WTC11 (cell line): ENCODE measurements at regions not wholly inside any gene's neighbourhood (a gene's known extent, or its start where the extent isn't known, plus 50 kb on each side); places are given as distances from the start of the nearest gene placed in this dataset.
"Not testable (repeated sequence)": the region's sequence is repeated elsewhere in the genome, so short reads cannot be mapped to it uniquely, and the experiment has no call there.

ENCODE experiments used
- ATAC-seq: fragments of 200-7000 bp; cut with Tn5 transposase; 2 replicates; pipeline ENCODE4 v1.10.0; 2021; ENCODE audit warnings: mild to moderate bottlenecking, moderate library complexity
- CTCF ChIA-PET: fragments of 300-600 bp; sonication (Branson Sonifier 250); formaldehyde crosslinking; loops from one replicate; lab custom pipeline; 2021; ENCODE audit warnings: antibody characterized with exemption; lab: Charles Lee
- POLR2A ChIA-PET: fragments of 350-600 bp; sonication (Branson Sonifier 250); formaldehyde crosslinking; loops from one replicate; lab custom pipeline; 2021; ENCODE audit warnings: antibody characterized with exemption; lab: Charles Lee
- DNase-seq: peaks from one replicate; pipeline ENCODE4 v3.0.0; 2021; ENCODE audit warnings: low spot score
- H3K27ac Mint-ChIP-seq: 2 replicates; pipeline ENCODE4 v1.8.0; 2021; ENCODE audit warnings: mixed read lengths
- H3K27me3 Mint-ChIP-seq: 2 replicates; pipeline ENCODE4 v1.8.0; 2021; ENCODE audit warnings: low read depth, mild to moderate bottlenecking, moderate library complexity, mixed read lengths
- H3K36me3 Mint-ChIP-seq: 2 replicates; pipeline ENCODE4 v1.8.0; 2021; ENCODE audit warnings: mixed read lengths
- H3K4me1 Mint-ChIP-seq: 2 replicates; pipeline ENCODE4 v1.8.0; 2022; ENCODE audit warnings: mixed read lengths
- H3K4me3 Mint-ChIP-seq: 2 replicates; pipeline ENCODE4 v1.8.0; 2021; ENCODE audit warnings: mild to moderate bottlenecking, moderate library complexity, mixed read lengths
- H3K9me3 Mint-ChIP-seq: 2 replicates; pipeline ENCODE4 v1.8.0; 2021; ENCODE audit warnings: mixed read lengths
- CREM ChIP-seq: sonication (generic); formaldehyde crosslinking; IDR thresholded peaks from 2 replicates; pipeline ENCODE4 v1.8.1; 2022; ENCODE audit warnings: mild to moderate bottlenecking, missing genetic modification reagents, moderate library complexity
- FOXJ3 ChIP-seq: sonication (generic); formaldehyde crosslinking; IDR thresholded peaks from 2 replicates; pipeline ENCODE4 v1.9.0; 2021; ENCODE audit warnings: missing genetic modification reagents, mild to moderate bottlenecking, borderline replicate concordance
- GTF2I ChIP-seq: fragments of 250-450 bp; sonication (Bioruptor Pico); conservative IDR thresholded peaks from 2 replicates; pipeline ENCODE4 v1.4.0; 2021; ENCODE audit warnings: mild to moderate bottlenecking
- IRF2 ChIP-seq: sonication (generic); formaldehyde crosslinking; IDR thresholded peaks from 2 replicates; pipeline ENCODE4 v1.8.0; 2022; ENCODE audit warnings: low read depth, missing genetic modification reagents, borderline replicate concordance
- PRRX2 ChIP-seq: fragments of 250-450 bp; sonication (Bioruptor Pico); IDR thresholded peaks from 2 replicates; pipeline ENCODE4 v1.8.0; 2021; ENCODE audit warnings: mild to moderate bottlenecking
- RELA ChIP-seq: sonication (generic); formaldehyde crosslinking; IDR thresholded peaks from 2 replicates; pipeline ENCODE4 v1.8.1; 2022; ENCODE audit warnings: missing genetic modification reagents, mild to moderate bottlenecking, borderline replicate concordance
- SMAD4 ChIP-seq: sonication (generic); formaldehyde crosslinking; IDR thresholded peaks from 2 replicates; pipeline ENCODE4 v1.8.0; 2022; ENCODE audit warnings: mild to moderate bottlenecking, missing genetic modification reagents
- SOX15 ChIP-seq: fragments of 250-450 bp; sonication (Bioruptor Pico); IDR thresholded peaks from 2 replicates; pipeline ENCODE4 v1.9.0; 2021; ENCODE audit warnings: mild to moderate bottlenecking
- ZNF263 ChIP-seq: sonication (generic); formaldehyde crosslinking; IDR thresholded peaks from 2 replicates; pipeline ENCODE4 v1.8.1; 2022; ENCODE audit warnings: low read depth, mild to moderate bottlenecking, moderate library complexity, missing genetic modification reagents
- ZNF423 ChIP-seq: fragments of 250-450 bp; sonication (Bioruptor Pico); IDR thresholded peaks from 2 replicates; pipeline ENCODE4 v2.1.2; 2022; ENCODE audit warnings: mild to moderate bottlenecking, moderate library complexity
- TF ChIP-seq, protein P1 (sequence below): sonication (generic); formaldehyde crosslinking; conservative IDR thresholded peaks from 2 replicates; pipeline ENCODE4 v1.8.1; 2023; ENCODE audit warnings: mild to moderate bottlenecking, low read depth, missing genetic modification reagents, moderate library complexity
- TF ChIP-seq, protein P2 (sequence below): sonication (generic); formaldehyde crosslinking; IDR thresholded peaks from 2 replicates; pipeline ENCODE4 v1.8.1; 2023; ENCODE audit warnings: mild to moderate bottlenecking, moderate library complexity, missing genetic modification reagents
- TF ChIP-seq, protein P3 (sequence below): sonication (generic); formaldehyde crosslinking; IDR thresholded peaks from 2 replicates; pipeline ENCODE4 v1.8.1; 2023; ENCODE audit warnings: mild to moderate bottlenecking, missing genetic modification reagents, moderate library complexity
- TF ChIP-seq, protein P4 (sequence below): sonication (generic); formaldehyde crosslinking; IDR thresholded peaks from 2 replicates; pipeline ENCODE4 v1.8.1; 2022; ENCODE audit warnings: missing genetic modification reagents, borderline replicate concordance
- TF ChIP-seq, protein P5 (sequence below): fragments of 250-450 bp; sonication (Bioruptor Pico); IDR thresholded peaks from 2 replicates; pipeline ENCODE4 v1.9.0; 2021; ENCODE audit warnings: mild to moderate bottlenecking, borderline replicate concordance
- TF ChIP-seq, protein P6 (sequence below): sonication (generic); formaldehyde crosslinking; IDR thresholded peaks from 2 replicates; pipeline ENCODE4 v1.8.1; 2023; ENCODE audit warnings: mild to moderate bottlenecking, missing genetic modification reagents, borderline replicate concordance

DNA sequence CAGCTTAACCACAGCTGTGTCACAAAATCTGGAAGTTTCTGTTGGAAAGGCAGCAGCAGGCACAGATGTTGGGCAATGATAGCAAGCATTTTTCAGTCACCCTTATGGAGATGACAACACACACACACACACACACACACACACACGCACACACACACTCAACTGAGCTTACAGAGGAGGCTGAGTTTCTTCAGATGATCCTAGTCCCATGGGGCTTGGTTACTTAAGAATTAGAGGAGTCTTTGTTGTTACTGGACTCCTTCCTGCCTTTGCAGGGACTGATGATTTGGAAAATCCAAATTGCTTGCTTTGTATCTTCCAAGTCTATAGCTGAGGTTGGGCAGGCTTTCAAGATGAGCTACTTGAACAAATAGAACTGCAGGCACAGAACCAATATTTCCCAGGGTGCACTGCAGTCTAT, 740.1 kb upstream of the PITX2 start:
- ChIA-PET POLR2A (no interaction called here), CTCF (no interaction called here)
- peaks cover 13% of the 10 kb centered on the region for H3K9me3 Mint-ChIP-seq
- H3K4me3 Mint-ChIP-seq = no peak overlapping the region
- no peaks in the 10 kb centered on the region for H3K4me1 Mint-ChIP-seq
- TF ChIP-seq CREM (CRISPR knock-in tag) (no peak), ZNF263 (CRISPR knock-in tag) (no peak)
- TF ChIP-seq, protein P1, sequence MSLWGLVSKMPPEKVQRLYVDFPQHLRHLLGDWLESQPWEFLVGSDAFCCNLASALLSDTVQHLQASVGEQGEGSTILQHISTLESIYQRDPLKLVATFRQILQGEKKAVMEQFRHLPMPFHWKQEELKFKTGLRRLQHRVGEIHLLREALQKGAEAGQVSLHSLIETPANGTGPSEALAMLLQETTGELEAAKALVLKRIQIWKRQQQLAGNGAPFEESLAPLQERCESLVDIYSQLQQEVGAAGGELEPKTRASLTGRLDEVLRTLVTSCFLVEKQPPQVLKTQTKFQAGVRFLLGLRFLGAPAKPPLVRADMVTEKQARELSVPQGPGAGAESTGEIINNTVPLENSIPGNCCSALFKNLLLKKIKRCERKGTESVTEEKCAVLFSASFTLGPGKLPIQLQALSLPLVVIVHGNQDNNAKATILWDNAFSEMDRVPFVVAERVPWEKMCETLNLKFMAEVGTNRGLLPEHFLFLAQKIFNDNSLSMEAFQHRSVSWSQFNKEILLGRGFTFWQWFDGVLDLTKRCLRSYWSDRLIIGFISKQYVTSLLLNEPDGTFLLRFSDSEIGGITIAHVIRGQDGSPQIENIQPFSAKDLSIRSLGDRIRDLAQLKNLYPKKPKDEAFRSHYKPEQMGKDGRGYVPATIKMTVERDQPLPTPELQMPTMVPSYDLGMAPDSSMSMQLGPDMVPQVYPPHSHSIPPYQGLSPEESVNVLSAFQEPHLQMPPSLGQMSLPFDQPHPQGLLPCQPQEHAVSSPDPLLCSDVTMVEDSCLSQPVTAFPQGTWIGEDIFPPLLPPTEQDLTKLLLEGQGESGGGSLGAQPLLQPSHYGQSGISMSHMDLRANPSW (CRISPR knock-in tag) = no peak
- no peak for DNase-seq
- no peak overlapping the region for H3K27ac Mint-ChIP-seq
- H3K27me3 Mint-ChIP-seq = no peaks in the 10 kb centered on the region
- no peak for ATAC-seq
- no peaks in the 10 kb centered on the region for H3K36me3 Mint-ChIP-seq

DNA sequence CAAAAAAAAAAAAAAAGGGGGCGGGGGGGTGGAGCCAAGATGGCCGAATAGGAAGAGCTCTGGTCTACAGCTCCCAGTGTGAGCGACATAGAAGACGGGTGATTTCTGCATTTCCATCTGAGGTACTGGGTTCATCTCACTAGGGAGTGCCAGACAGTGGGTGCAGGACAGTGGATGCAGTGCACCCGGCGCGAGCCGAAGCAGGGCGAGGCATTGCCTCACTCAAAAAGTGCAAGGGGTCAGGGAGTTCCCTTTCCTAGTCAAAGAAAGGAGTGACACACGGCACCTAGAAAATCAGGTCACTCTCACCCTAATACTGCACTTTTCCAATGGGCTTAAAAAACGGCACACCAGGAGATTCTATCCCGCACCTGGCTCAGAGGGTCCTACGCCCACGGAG, 755.0 kb upstream of the PITX2 start:
- H3K27me3 Mint-ChIP-seq, CTCF ChIA-PET, ATAC-seq, DNase-seq, H3K4me1 Mint-ChIP-seq, POLR2A ChIA-PET, H3K4me3 Mint-ChIP-seq, H3K27ac Mint-ChIP-seq: not testable (repeated sequence)
- H3K36me3 Mint-ChIP-seq = peaks cover 23% of the 10 kb centered on the region
- H3K9me3 Mint-ChIP-seq = peaks cover 40% of the 10 kb centered on the region

DNA sequence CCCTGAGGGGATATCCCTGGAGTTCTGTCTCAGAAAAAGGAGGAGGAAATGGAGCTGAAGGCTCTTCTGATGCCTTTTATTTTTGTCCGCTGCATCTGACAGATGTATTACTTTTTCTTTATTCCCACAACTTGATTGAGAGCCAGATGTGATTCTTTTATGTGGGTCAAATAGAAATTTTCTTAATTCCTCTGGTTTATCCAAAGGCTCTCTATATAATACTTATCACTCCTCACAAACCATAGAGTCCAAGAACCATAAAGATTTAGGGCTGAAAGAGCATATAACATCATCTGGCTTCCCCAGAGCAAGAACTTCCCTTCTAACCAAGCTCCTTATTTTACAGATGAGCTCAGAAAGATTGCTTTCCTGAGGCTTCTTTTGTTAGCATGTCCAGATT, 756.7 kb upstream of the FAM241A start:
- H3K27me3 Mint-ChIP-seq = no peaks in the 10 kb centered on the region
- H3K4me1 Mint-ChIP-seq = no peaks in the 10 kb centered on the region
- H3K27ac Mint-ChIP-seq = no peak overlapping the region
- no peak overlapping the region for H3K4me3 Mint-ChIP-seq
- H3K36me3 Mint-ChIP-seq = no peaks in the 10 kb centered on the region
- ChIA-PET CTCF (interaction anchor here (0.6 kb wide), 1 partner anchor 1740 kb away, joined by 3 read pairs; no protein-coding TSS in a partner anchor), POLR2A (no interaction called here)
- peaks cover 9% of the 10 kb centered on the region for H3K9me3 Mint-ChIP-seq
- DNase-seq (no peak), ATAC-seq (no peak)
- TF ChIP-seq, protein P2, sequence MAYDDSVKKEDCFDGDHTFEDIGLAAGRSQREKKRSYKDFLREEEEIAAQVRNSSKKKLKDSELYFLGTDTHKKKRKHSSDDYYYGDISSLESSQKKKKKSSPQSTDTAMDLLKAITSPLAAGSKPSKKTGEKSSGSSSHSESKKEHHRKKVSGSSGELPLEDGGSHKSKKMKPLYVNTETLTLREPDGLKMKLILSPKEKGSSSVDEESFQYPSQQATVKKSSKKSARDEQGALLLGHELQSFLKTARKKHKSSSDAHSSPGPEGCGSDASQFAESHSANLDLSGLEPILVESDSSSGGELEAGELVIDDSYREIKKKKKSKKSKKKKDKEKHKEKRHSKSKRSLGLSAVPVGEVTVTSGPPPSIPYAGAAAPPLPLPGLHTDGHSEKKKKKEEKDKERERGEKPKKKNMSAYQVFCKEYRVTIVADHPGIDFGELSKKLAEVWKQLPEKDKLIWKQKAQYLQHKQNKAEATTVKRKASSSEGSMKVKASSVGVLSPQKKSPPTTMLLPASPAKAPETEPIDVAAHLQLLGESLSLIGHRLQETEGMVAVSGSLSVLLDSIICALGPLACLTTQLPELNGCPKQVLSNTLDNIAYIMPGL = no peak
- TF ChIP-seq PRRX2 (CRISPR knock-in tag) (no peak), SMAD4 (CRISPR knock-in tag) (no peak), ZNF423 (CRISPR knock-in tag) (no peak), RELA (CRISPR knock-in tag) (no peak), IRF2 (CRISPR knock-in tag) (no peak), SOX15 (CRISPR knock-in tag) (no peak), FOXJ3 (CRISPR knock-in tag) (no peak), GTF2I (no peak)
- TF ChIP-seq, protein P3, sequence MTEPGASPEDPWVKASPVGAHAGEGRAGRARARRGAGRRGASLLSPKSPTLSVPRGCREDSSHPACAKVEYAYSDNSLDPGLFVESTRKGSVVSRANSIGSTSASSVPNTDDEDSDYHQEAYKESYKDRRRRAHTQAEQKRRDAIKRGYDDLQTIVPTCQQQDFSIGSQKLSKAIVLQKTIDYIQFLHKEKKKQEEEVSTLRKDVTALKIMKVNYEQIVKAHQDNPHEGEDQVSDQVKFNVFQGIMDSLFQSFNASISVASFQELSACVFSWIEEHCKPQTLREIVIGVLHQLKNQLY (CRISPR knock-in tag) = no peak
- TF ChIP-seq, protein P4, sequence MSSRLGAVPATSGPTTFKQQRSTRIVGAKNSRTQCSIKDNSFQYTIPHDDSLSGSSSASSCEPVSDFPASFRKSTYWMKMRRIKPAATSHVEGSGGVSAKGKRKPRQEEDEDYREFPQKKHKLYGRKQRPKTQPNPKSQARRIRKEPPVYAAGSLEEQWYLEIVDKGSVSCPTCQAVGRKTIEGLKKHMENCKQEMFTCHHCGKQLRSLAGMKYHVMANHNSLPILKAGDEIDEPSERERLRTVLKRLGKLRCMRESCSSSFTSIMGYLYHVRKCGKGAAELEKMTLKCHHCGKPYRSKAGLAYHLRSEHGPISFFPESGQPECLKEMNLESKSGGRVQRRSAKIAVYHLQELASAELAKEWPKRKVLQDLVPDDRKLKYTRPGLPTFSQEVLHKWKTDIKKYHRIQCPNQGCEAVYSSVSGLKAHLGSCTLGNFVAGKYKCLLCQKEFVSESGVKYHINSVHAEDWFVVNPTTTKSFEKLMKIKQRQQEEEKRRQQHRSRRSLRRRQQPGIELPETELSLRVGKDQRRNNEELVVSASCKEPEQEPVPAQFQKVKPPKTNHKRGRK (CRISPR knock-in tag) = no peak
- TF ChIP-seq, protein P5, sequence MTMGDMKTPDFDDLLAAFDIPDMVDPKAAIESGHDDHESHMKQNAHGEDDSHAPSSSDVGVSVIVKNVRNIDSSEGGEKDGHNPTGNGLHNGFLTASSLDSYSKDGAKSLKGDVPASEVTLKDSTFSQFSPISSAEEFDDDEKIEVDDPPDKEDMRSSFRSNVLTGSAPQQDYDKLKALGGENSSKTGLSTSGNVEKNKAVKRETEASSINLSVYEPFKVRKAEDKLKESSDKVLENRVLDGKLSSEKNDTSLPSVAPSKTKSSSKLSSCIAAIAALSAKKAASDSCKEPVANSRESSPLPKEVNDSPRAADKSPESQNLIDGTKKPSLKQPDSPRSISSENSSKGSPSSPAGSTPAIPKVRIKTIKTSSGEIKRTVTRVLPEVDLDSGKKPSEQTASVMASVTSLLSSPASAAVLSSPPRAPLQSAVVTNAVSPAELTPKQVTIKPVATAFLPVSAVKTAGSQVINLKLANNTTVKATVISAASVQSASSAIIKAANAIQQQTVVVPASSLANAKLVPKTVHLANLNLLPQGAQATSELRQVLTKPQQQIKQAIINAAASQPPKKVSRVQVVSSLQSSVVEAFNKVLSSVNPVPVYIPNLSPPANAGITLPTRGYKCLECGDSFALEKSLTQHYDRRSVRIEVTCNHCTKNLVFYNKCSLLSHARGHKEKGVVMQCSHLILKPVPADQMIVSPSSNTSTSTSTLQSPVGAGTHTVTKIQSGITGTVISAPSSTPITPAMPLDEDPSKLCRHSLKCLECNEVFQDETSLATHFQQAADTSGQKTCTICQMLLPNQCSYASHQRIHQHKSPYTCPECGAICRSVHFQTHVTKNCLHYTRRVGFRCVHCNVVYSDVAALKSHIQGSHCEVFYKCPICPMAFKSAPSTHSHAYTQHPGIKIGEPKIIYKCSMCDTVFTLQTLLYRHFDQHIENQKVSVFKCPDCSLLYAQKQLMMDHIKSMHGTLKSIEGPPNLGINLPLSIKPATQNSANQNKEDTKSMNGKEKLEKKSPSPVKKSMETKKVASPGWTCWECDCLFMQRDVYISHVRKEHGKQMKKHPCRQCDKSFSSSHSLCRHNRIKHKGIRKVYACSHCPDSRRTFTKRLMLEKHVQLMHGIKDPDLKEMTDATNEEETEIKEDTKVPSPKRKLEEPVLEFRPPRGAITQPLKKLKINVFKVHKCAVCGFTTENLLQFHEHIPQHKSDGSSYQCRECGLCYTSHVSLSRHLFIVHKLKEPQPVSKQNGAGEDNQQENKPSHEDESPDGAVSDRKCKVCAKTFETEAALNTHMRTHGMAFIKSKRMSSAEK (CRISPR knock-in tag) = no peak
- TF ChIP-seq, protein P6, sequence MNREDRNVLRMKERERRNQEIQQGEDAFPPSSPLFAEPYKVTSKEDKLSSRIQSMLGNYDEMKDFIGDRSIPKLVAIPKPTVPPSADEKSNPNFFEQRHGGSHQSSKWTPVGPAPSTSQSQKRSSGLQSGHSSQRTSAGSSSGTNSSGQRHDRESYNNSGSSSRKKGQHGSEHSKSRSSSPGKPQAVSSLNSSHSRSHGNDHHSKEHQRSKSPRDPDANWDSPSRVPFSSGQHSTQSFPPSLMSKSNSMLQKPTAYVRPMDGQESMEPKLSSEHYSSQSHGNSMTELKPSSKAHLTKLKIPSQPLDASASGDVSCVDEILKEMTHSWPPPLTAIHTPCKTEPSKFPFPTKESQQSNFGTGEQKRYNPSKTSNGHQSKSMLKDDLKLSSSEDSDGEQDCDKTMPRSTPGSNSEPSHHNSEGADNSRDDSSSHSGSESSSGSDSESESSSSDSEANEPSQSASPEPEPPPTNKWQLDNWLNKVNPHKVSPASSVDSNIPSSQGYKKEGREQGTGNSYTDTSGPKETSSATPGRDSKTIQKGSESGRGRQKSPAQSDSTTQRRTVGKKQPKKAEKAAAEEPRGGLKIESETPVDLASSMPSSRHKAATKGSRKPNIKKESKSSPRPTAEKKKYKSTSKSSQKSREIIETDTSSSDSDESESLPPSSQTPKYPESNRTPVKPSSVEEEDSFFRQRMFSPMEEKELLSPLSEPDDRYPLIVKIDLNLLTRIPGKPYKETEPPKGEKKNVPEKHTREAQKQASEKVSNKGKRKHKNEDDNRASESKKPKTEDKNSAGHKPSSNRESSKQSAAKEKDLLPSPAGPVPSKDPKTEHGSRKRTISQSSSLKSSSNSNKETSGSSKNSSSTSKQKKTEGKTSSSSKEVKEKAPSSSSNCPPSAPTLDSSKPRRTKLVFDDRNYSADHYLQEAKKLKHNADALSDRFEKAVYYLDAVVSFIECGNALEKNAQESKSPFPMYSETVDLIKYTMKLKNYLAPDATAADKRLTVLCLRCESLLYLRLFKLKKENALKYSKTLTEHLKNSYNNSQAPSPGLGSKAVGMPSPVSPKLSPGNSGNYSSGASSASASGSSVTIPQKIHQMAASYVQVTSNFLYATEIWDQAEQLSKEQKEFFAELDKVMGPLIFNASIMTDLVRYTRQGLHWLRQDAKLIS (CRISPR knock-in tag) = no peak
